Activated CD8-positive, alpha-beta memory T cell treated with anti-CD3 and anti-CD28 coated beads, Interleukin-2, amount 10 ng/mL, durations not matched to agents 7 days and 5 days (primary cell): ENCODE measurements at regions not wholly inside any gene's neighbourhood (a gene's known extent, or its start where the extent isn't known, plus 50 kb on each side); places are given as distances from the start of the nearest gene placed in this dataset.
"Not testable (repeated sequence)": the region's sequence is repeated elsewhere in the genome, so short reads cannot be mapped to it uniquely, and the experiment has no call there.

Source experiments
- ATAC-seq: fragments of 150-1000 bp; cut with Tn5 transposase; one replicate; pipeline ENCODE4 v1.10.0; 2021; ENCODE audit warnings: moderate library complexity
- CTCF ChIA-PET: fragments of 350-600 bp; sonication (Branson Sonifier 250); formaldehyde crosslinking; loops from one replicate; lab custom pipeline; 2021; ENCODE audit warnings: antibody characterized with exemption; lab: Charles Lee
- DNase-seq: peaks from one replicate; pipeline ENCODE4 v3.0.0-alpha.2; 2020
- H3K27ac Mint-ChIP-seq: one replicate; pipeline ENCODE4 v1.8.0; 2021; ENCODE audit warnings: mild to moderate bottlenecking, mixed read lengths
- H3K27me3 Mint-ChIP-seq: one replicate; pipeline ENCODE4 v1.8.0; 2021; ENCODE audit warnings: mixed read lengths
- H3K36me3 Mint-ChIP-seq: one replicate; pipeline ENCODE4 v1.8.0; 2021; ENCODE audit warnings: mild to moderate bottlenecking, mixed read lengths
- H3K4me1 Mint-ChIP-seq: one replicate; pipeline ENCODE4 v1.8.0; 2021; ENCODE audit warnings: mixed read lengths
- H3K4me3 Mint-ChIP-seq: one replicate; pipeline ENCODE4 v1.8.0; 2021; ENCODE audit warnings: mild to moderate bottlenecking, moderate library complexity, mixed read lengths
- H3K9me3 Mint-ChIP-seq: one replicate; pipeline ENCODE4 v1.8.0; 2022; ENCODE audit warnings: low read depth, mixed read lengths

- H3K9me3 Mint-ChIP-seq, result peaks cover 5% of the 10 kb centered on the region
- no peak overlapping the region for H3K27ac Mint-ChIP-seq
- DNase-seq, result no peak
- no peak overlapping the region for H3K4me3 Mint-ChIP-seq
- H3K27me3 Mint-ChIP-seq, result no peaks in the 10 kb centered on the region
- H3K4me1 Mint-ChIP-seq, result no peaks in the 10 kb centered on the region
- no peak for ATAC-seq
- no peaks in the 10 kb centered on the region for H3K36me3 Mint-ChIP-seq
- CTCF ChIA-PET, result no interaction called here
Observed at GRCh38 chr3:80384811-80385210, 617.0 kb upstream of the ROBO1 start.

- Mint-ChIP-seq H3K36me3 (no peaks in the 10 kb centered on the region), H3K4me3 (no peak overlapping the region), H3K4me1 (no peaks in the 10 kb centered on the region), H3K27ac (no peak overlapping the region), H3K9me3 (peaks cover 2% of the 10 kb centered on the region), H3K27me3 (no peaks in the 10 kb centered on the region)
- ATAC-seq (no peak), DNase-seq (no peak)
- CTCF ChIA-PET, result no interaction called here
Observed at GRCh38 chr3:80374423-80374822, 606.6 kb upstream of the ROBO1 start.

GRCh38 chr3:80368616-80369015 lies 600.8 kb upstream of the ROBO1 start:
- CTCF ChIA-PET, result no interaction called here
- DNase-seq (no peak), ATAC-seq (no peak)
- Mint-ChIP-seq H3K36me3 (no peaks in the 10 kb centered on the region), H3K4me1 (no peaks in the 10 kb centered on the region), H3K4me3 (no peak overlapping the region), H3K27me3 (no peaks in the 10 kb centered on the region), H3K27ac (no peak overlapping the region), H3K9me3 (peaks cover 2% of the 10 kb centered on the region)

- Mint-ChIP-seq H3K27me3 (no peaks in the 10 kb centered on the region), H3K4me1 (no peaks in the 10 kb centered on the region), H3K36me3 (no peaks in the 10 kb centered on the region), H3K9me3 (peaks cover 3% of the 10 kb centered on the region), H3K4me3 (no peak overlapping the region), H3K27ac (no peak overlapping the region)
- CTCF ChIA-PET, result no interaction called here
- ATAC-seq (no peak), DNase-seq (no peak)
Observed at GRCh38 chr3:80366808-80367548, 599.2 kb upstream of the ROBO1 start.

GRCh38 chr3:80357761-80358160 lies 590.0 kb upstream of the ROBO1 start:
- CTCF ChIA-PET, result no interaction called here
- no peak overlapping the region for H3K27ac Mint-ChIP-seq
- H3K4me1 Mint-ChIP-seq, result no peaks in the 10 kb centered on the region
- ATAC-seq (no peak), DNase-seq (no peak)
- no peak overlapping the region for H3K4me3 Mint-ChIP-seq
- H3K9me3 Mint-ChIP-seq, result peaks cover 4% of the 10 kb centered on the region
- no peaks in the 10 kb centered on the region for H3K36me3 Mint-ChIP-seq
- H3K27me3 Mint-ChIP-seq, result no peaks in the 10 kb centered on the region

GRCh38 chr3:80355144-80355543 lies 587.3 kb upstream of the ROBO1 start:
- H3K4me1 Mint-ChIP-seq, result no peaks in the 10 kb centered on the region
- DNase-seq (no peak), ATAC-seq (no peak)
- H3K9me3 Mint-ChIP-seq, result peaks cover 2% of the 10 kb centered on the region
- no peak overlapping the region for H3K27ac Mint-ChIP-seq
- no peaks in the 10 kb centered on the region for H3K36me3 Mint-ChIP-seq
- CTCF ChIA-PET, result no interaction called here
- no peaks in the 10 kb centered on the region for H3K27me3 Mint-ChIP-seq
- no peak overlapping the region for H3K4me3 Mint-ChIP-seq

- Mint-ChIP-seq H3K9me3 (peaks cover 5% of the 10 kb centered on the region), H3K4me1 (no peaks in the 10 kb centered on the region), H3K36me3 (no peaks in the 10 kb centered on the region), H3K4me3 (no peak overlapping the region), H3K27ac (no peak overlapping the region), H3K27me3 (no peaks in the 10 kb centered on the region)
- CTCF ChIA-PET, result no interaction called here
- ATAC-seq (no peak), DNase-seq (no peak)
Observed at GRCh38 chr3:80351201-80351600, 583.4 kb upstream of the ROBO1 start.

- DNase-seq, result no peak
- no peak for ATAC-seq
- CTCF ChIA-PET, result no interaction called here
- no peaks in the 10 kb centered on the region for H3K27me3 Mint-ChIP-seq
- H3K4me3 Mint-ChIP-seq, result no peak overlapping the region
- no peaks in the 10 kb centered on the region for H3K4me1 Mint-ChIP-seq
- H3K27ac Mint-ChIP-seq, result no peak overlapping the region
- H3K36me3 Mint-ChIP-seq, result no peaks in the 10 kb centered on the region
- H3K9me3 Mint-ChIP-seq, result peaks cover 7% of the 10 kb centered on the region
Observed at GRCh38 chr3:80350771-80351170, 583.0 kb upstream of the ROBO1 start.

GRCh38 chr3:80338366-80338765 lies 570.6 kb upstream of the ROBO1 start:
- Mint-ChIP-seq H3K36me3 (no peaks in the 10 kb centered on the region), H3K27me3 (no peaks in the 10 kb centered on the region), H3K4me3 (no peak overlapping the region), H3K27ac (no peak overlapping the region), H3K4me1 (no peaks in the 10 kb centered on the region), H3K9me3 (peaks cover 15% of the 10 kb centered on the region)
- DNase-seq, result no peak
- CTCF ChIA-PET, result no interaction called here
- no peak for ATAC-seq

- DNase-seq (no peak), ATAC-seq (no peak)
- Mint-ChIP-seq H3K4me1 (no peaks in the 10 kb centered on the region), H3K27ac (no peak overlapping the region), H3K9me3 (peaks cover 9% of the 10 kb centered on the region), H3K4me3 (no peak overlapping the region), H3K36me3 (no peaks in the 10 kb centered on the region), H3K27me3 (no peaks in the 10 kb centered on the region)
- CTCF ChIA-PET, result no interaction called here
Observed at GRCh38 chr3:80334534-80334933, 566.7 kb upstream of the ROBO1 start.

GRCh38 chr3:80331494-80332170 lies 563.8 kb upstream of the ROBO1 start:
- H3K9me3 Mint-ChIP-seq, result peaks cover 3% of the 10 kb centered on the region
- no peaks in the 10 kb centered on the region for H3K27me3 Mint-ChIP-seq
- H3K36me3 Mint-ChIP-seq, result no peaks in the 10 kb centered on the region
- H3K4me3 Mint-ChIP-seq, result no peak overlapping the region
- CTCF ChIA-PET, result no interaction called here
- DNase-seq (no peak), ATAC-seq (no peak)
- H3K27ac Mint-ChIP-seq, result no peak overlapping the region
- no peaks in the 10 kb centered on the region for H3K4me1 Mint-ChIP-seq

- CTCF ChIA-PET, H3K27ac Mint-ChIP-seq, H3K27me3 Mint-ChIP-seq, H3K4me3 Mint-ChIP-seq, ATAC-seq, DNase-seq, H3K4me1 Mint-ChIP-seq, H3K36me3 Mint-ChIP-seq: not testable (repeated sequence)
- peaks cover 14% of the 10 kb centered on the region for H3K9me3 Mint-ChIP-seq
Observed at GRCh38 chr3:80314541-80314940, 546.7 kb upstream of the ROBO1 start.

GRCh38 chr3:80308637-80309036 lies 540.8 kb upstream of the ROBO1 start:
- ATAC-seq (no peak), DNase-seq (no peak)
- Mint-ChIP-seq H3K36me3 (no peaks in the 10 kb centered on the region), H3K9me3 (peaks cover 20% of the 10 kb centered on the region), H3K4me3 (no peak overlapping the region), H3K27ac (no peak overlapping the region), H3K27me3 (no peaks in the 10 kb centered on the region), H3K4me1 (no peaks in the 10 kb centered on the region)
- CTCF ChIA-PET, result no interaction called here

GRCh38 chr3:80307844-80308243 lies 540.0 kb upstream of the ROBO1 start:
- ATAC-seq (no peak), DNase-seq (no peak)
- Mint-ChIP-seq H3K36me3 (no peaks in the 10 kb centered on the region), H3K4me3 (no peak overlapping the region), H3K27ac (no peak overlapping the region), H3K27me3 (no peaks in the 10 kb centered on the region), H3K9me3 (peaks cover 17% of the 10 kb centered on the region), H3K4me1 (no peaks in the 10 kb centered on the region)
- CTCF ChIA-PET, result no interaction called here
